D721Med (cell line): ENCODE measurements at regions not wholly inside any gene's neighbourhood (a gene's known extent, or its start where the extent isn't known, plus 50 kb on each side); places are given as distances from the start of the nearest gene placed in this dataset.

ENCODE experiments used
- DNase-seq: peaks from one replicate; pipeline ENCODE4 v3.0.0; 2011; ENCODE audit warnings: low spot score; ENCODE audit not compliant: insufficient read length
- FAIRE-seq: peaks from 2 replicates; lab custom pipeline; 2011; peaks lifted over from hg19 to GRCh38; lab: Jason Lieb, UNC
- TF ChIP-seq, protein P1 (sequence below): IDR thresholded peaks from 2 replicates; pipeline ENCODE4 v1.5.1; 2012; ENCODE audit warnings: mild to moderate bottlenecking, control low read depth; ENCODE audit not compliant: insufficient read depth; ENCODE audit errors: missing control alignments

DNA sequence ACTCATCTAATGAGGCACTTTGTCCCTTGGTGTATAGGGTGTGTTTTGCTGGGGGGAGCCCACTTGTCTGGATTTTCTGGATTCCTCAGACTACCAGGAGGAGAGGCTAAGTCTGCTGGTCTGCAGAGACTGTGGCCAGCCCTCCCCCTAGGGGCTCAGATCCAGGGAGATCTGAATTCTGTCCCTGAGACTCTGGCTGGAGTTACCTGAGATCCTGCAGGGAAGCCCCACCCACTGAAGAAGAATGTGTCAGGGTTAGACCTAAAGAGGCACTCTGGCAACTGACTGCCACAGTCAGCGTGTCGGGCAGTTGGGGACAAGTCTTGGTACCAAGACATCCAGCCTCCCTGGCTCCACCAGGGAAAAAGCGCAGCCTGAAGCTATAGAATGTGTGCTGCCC is 138.9 kb downstream of the DCAF12L2 start:
- no peak for FAIRE-seq
- TF ChIP-seq, protein P1, sequence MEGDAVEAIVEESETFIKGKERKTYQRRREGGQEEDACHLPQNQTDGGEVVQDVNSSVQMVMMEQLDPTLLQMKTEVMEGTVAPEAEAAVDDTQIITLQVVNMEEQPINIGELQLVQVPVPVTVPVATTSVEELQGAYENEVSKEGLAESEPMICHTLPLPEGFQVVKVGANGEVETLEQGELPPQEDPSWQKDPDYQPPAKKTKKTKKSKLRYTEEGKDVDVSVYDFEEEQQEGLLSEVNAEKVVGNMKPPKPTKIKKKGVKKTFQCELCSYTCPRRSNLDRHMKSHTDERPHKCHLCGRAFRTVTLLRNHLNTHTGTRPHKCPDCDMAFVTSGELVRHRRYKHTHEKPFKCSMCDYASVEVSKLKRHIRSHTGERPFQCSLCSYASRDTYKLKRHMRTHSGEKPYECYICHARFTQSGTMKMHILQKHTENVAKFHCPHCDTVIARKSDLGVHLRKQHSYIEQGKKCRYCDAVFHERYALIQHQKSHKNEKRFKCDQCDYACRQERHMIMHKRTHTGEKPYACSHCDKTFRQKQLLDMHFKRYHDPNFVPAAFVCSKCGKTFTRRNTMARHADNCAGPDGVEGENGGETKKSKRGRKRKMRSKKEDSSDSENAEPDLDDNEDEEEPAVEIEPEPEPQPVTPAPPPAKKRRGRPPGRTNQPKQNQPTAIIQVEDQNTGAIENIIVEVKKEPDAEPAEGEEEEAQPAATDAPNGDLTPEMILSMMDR, result no peak
- DNase-seq, result no peak

DNA sequence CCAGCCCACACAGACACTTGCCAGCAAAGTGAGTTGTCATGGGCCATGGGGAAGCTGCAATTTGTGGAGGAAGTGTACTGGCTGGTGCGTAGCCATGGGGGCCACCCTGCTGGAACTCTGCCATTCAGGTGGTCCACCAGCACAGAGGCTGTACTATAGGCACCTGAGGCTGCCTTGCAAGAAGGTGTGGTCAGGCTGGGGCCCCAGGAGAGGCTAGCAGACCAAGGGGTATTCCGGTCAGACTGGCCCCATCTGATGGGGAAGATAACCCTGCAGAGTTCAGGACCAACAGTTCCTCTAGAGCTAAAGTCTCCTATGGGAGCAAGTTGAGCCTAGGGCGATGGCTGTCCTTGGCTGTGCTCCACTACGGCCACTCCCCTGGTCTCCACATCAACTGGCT is 136.1 kb downstream of the DCAF12L2 start:
- FAIRE-seq, result no peak
- DNase-seq, result no peak
- TF ChIP-seq, protein P1, result no peak

DNA sequence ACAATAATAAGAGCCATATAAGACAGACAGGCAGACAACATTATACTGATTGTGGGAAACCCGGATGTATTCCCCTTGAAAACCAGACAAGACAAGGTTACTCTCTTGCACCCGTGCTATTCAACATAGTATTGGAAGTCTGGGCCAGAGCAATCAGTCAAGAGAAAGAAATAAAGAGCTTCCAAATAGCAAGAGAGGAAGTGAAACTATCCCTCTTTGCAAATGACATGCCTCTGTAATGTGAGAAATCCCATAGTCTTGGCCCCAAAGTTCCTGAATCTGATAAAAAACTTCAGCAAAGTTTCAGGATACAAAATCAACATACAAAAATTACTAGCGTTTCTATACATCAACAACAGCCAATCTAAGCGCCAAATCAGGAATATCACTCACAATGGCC is 102.1 kb downstream of the DCAF12L2 start:
- no peak for FAIRE-seq
- TF ChIP-seq, protein P1, result no peak

DNA sequence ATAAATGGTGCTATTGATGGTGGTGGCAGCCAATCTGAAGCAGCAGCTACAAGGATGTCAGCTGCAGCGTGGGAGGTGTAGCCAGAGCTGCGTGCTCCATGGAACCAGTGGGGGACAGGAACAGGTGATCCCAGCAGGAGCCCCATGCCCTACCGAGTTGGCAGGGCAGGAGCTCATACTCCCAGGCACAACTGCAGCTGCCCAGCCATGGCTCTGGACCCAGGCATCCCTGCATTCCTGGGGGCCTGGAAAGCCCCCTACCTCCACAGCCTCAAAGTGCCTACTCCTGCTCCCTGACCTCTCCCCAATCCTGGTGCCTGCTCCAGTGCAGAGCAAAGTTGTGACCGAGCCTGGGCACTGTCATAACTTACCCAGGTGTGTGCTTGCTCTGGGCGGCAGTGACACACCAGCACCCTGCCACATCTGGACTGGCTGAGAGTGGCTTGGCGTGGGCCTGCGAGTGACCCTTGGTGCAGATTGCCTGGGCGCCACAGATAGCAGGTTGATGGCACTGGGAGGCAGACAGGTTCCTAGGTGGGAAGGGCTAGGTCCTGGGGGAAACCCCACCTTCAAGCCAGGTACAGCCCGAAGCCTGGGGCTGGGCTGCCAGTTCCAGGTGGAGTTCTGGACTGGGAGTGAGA is 101.1 kb downstream of the DCAF12L2 start:
- TF ChIP-seq, protein P1, result no peak
- FAIRE-seq, result no peak
- DNase-seq, result no peak

More for the DNA sequence above, 102.1 kb downstream of the DCAF12L2 start:
- DNase-seq, result no peak

DNA sequence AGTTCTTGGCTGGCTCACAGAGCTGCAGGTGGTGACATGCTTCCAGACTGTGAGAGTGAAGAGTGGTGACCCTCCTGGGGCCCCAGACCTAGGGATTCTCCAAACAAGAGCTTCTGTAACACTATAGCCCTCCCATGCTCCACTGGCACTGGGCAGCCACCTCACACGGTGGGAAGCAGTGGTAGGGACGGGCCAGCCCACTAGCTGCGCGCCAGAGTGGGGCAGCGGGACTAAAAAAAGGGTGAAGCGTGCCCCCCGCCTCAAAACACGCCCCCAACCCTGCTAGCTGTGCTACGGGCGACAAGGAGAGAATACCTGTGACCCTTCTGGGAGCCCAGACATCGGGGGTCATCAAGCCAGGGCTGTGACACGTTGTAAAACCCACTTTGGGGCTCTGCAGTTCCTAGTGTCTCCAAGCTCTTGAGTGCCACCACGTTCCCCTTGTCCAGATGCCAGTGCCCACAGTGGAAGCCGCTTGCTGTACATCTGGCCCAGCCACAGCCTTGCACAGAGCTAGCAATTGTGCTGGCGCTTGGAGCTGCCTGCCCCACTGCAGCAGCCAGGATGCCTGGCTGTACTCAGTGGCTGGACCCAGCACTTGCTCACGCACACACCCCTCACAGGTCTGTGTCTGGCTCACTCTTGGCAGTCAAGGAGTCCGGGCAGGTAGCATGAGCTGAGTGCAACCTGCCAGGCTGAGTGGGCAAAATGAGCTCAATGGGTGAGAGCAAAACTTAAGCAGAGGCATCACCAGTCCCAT is 100.0 kb downstream of the DCAF12L2 start:
- TF ChIP-seq, protein P1, result no peak
- FAIRE-seq, result no peak
- no peak for DNase-seq
